ENCODE measurements at regions not wholly inside any gene's neighbourhood (a gene's known extent, or its start where the extent isn't known, plus 50 kb on each side); places are given as distances from the start of the nearest gene placed in this dataset.

DNA sequence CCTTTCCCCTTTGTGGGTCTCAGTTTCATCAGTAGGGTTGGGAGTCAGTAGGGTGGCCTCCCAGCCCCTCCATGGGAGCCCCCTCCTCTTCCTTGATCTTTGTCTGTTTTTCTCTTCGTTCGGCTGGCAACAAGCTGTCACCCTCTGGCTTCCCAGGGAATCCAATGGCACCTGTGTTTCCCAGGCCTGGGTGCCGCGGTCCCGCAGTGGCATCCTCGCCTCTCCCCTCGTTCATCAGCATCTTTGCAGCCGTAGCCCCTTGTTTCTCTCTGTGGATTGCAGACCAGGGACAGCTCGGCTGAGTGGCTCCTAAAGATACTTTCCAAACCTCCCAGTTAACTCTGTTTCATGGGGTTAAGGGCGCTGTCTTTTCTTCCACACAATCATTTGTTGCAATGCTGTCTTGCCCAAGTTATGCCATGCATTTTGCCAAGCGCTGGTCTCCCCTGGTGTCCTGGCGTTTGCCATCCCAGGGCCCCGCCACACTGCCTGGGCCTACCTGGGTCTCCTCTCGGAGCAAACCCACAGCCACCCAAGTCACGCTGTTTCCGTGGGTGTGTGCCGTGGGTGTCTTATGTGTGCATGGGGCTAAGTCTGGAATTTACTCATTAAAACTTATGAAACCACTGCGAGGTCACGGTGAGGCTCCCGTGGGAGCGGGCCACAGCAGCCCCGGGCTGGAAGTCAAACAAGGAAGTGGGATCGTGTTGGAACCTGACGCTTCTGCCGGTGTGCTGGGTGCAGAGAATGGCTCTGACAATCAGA, 189.4 kb upstream of the SHH start:
- no peak for DNase-seq (ENCODE audit: low read depth)
- H3K4me3 ChIP-seq (ENCODE audit: low read depth, low read length): no peak overlapping the region
- TF ChIP-seq, protein P1, sequence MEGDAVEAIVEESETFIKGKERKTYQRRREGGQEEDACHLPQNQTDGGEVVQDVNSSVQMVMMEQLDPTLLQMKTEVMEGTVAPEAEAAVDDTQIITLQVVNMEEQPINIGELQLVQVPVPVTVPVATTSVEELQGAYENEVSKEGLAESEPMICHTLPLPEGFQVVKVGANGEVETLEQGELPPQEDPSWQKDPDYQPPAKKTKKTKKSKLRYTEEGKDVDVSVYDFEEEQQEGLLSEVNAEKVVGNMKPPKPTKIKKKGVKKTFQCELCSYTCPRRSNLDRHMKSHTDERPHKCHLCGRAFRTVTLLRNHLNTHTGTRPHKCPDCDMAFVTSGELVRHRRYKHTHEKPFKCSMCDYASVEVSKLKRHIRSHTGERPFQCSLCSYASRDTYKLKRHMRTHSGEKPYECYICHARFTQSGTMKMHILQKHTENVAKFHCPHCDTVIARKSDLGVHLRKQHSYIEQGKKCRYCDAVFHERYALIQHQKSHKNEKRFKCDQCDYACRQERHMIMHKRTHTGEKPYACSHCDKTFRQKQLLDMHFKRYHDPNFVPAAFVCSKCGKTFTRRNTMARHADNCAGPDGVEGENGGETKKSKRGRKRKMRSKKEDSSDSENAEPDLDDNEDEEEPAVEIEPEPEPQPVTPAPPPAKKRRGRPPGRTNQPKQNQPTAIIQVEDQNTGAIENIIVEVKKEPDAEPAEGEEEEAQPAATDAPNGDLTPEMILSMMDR (IDR thresholded peaks at IDR 0.05; ENCODE audit: insufficient read depth, low read depth, low read length): no peak

DNA sequence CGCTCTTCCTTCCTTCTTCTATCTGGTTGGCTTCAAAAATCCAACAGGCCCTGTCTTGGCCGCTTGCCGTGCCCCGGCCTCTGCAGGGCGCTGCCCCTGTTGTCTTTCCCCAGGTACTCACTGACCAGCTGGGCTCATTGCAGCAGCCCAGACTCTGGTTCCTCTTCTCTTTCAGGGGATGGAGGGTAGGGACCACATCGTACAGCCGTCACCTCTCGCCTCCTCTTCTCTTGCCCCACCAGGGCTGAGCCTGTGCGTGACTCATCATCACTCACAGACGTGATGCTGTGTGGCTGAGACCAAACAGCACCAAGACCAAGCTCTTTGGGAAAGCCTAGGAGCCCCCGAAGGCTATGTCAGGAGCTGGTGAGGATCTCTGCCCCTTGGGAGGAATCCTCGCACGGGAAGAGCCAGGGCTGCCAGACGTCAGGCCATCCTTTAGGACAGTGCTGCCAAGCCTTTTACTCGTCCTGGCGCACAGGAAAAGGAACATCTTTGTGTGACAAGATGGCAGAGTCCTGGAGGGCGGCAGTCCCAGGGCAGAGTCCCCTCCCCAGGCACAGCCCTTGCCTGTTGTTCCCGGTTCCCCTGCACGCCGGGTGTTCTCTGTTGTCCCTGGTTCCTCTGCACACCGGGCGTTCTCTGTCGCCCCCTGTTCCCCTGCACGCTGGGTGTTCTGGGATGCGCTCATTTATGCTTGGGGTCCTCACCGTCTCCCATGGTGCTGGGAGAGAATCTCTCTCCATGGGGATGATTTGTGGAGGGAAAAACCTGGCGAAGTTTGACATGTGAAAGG, 188.5 kb upstream of the SHH start:
- H3K4me3 ChIP-seq (ENCODE audit: low read depth, low read length): no peak overlapping the region
- no peak for DNase-seq (ENCODE audit: low read depth)
- TF ChIP-seq, protein P1 (IDR thresholded peaks at IDR 0.05; ENCODE audit: insufficient read depth, low read depth, low read length): no peak

DNA sequence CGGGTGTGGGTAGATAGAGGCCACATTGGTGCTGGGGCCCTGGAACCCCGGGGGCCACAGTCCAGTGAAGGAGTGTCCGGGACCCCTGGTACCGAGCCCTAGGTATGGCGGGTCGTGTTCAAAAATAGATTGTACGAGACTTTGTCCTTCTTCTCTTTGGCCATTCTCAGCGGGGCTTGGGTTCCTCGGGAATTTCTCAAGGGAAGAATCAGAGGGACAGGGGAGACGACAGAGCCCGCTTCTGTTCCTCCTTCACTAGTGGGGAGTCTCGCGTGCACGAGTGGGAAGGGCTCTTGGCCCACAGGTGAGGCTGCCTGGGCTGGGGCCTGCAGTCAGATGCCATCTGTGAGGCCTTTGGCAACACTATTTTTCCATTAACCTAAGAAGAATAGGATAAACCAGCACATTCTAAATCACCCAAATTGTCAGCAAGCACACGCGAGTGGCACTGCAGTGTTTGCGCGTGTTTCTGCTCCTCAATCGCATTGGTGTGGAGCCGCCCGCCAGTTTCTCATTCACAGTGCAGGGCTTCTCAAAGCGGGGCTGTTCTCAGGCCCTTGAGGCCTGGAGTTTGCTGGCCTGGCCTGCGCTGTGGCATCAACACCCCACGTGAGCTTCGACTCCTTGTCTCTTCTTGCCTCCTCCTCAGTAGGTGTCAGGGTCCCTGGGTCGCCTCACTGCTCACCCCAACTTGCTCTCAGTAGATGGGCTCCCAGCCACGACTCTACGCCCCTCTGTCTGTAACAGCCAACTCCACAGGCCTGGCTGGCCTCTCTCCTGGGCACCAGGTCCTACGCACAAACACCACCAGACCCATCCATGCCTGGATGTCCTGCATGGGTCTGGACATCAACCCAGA, 187.6 kb upstream of the SHH start:
- no peak overlapping the region for H3K4me3 ChIP-seq (ENCODE audit: low read depth, low read length)
- TF ChIP-seq, protein P1 (IDR thresholded peaks at IDR 0.05; ENCODE audit: insufficient read depth, low read depth, low read length): no peak
- DNase-seq (ENCODE audit: low read depth): no peak

DNA sequence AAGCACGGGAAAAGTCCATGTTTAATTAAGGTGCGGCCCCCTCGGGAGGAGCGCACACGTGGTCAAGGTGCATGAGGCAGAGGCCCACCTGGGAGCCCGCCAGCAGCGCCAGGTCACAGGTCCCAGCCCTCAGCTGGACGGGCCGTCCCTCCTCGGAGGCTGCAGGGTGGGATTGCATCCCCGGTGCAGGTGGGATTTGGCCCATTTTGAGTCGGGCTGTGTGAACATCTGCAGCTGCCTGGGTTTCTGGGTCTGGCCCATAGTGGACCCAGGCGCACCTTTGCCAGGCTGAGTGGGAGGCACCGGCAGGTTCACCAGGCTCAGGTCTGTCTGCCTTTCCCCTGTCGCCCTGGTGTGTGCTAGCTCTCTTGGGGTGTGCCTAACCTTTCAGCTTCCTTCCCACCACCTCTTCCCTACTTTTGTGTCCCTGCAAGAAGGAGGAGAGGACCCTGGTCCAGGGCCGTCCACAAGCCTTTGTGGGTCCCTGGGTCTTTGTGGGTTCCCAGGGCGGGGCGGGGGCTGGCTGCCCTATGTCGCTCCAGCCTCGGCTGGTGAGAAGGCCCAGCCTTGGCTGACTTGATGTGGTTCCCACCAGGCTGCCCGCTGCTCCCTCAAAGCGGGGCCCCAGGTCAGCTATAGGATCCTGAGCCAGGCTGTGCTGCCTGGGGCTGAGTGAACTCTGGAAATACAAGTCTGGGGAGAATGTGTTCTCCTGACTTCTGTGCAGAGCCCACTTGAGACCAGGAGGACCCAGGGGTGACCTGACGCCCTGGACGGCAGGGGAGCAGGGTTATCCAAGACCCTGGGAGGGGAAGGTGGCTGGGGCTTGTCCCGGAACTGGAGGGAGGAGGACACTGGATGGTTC, 186.7 kb upstream of the SHH start:
- H3K4me3 ChIP-seq (ENCODE audit: low read depth, low read length): no peak overlapping the region
- no peak for DNase-seq (ENCODE audit: low read depth)
- TF ChIP-seq, protein P1 (IDR thresholded peaks at IDR 0.05; ENCODE audit: insufficient read depth, low read depth, low read length): no peak

DNA sequence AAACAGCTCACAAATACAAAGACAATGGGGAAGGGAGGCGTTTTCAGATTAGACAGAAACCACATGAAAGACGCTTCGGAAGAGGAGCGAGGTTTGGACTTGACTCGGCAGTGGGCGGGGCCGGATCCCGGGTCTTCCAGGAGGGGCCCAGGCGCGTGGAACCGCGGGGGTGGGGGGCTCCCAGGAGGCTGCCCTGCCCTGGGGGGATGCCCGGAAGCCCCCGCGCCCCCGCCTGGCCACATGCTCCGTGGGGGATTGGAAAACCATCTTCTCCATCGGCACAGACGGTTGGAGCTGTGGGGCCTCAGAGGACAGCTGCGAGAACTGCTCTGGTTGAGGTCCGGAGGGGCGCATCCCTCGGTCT, 186.0 kb upstream of the SHH start:
- H3K4me3 ChIP-seq (ENCODE audit: low read depth, low read length): no peak overlapping the region
- no peak for DNase-seq (ENCODE audit: low read depth)
- TF ChIP-seq, protein P1 (IDR thresholded peaks at IDR 0.05; ENCODE audit: insufficient read depth, low read depth, low read length): no peak
